HG02571 (cell line): ENCODE measurements at regions not wholly inside any gene's neighbourhood (a gene's known extent, or its start where the extent isn't known, plus 50 kb on each side); places are given as distances from the start of the nearest gene placed in this dataset.
A peak's percentile ranks its signal among the peaks of the same experiment; 100 is the strongest.

Experiments
- ATAC-seq: cut with Tn5 transposase; IDR thresholded peaks from one replicate; pipeline ENCODE4 v1.9.1; 2021; ENCODE audit warnings: mild to moderate bottlenecking, moderate library complexity; ENCODE audit not compliant: unreplicated experiment

GRCh38 chrX:107560041-107560440 lies 68.3 kb upstream of the PRPS1 start:
- ATAC-seq = no peak

GRCh38 chrX:107560980-107561379 lies 67.3 kb upstream of the PRPS1 start:
- ATAC-seq = no peak

- no peak for ATAC-seq
Measured at GRCh38 chrX:107561468-107562215, 66.7 kb upstream of the PRPS1 start.

- ATAC-seq = no peak
Measured at GRCh38 chrX:107562482-107562881, 65.8 kb upstream of the PRPS1 start.

GRCh38 chrX:107563824-107564223 lies 64.5 kb upstream of the PRPS1 start:
- no peak for ATAC-seq

- no peak for ATAC-seq
Measured at GRCh38 chrX:107565015-107565414, 63.3 kb upstream of the PRPS1 start.

GRCh38 chrX:107565931-107566603 lies 62.2 kb upstream of the PRPS1 start:
- ATAC-seq = no peak

GRCh38 chrX:107566604-107567262 lies 61.6 kb upstream of the PRPS1 start:
- ATAC-seq = no peak

- no peak for ATAC-seq
Measured at GRCh38 chrX:107567370-107567769, 60.9 kb upstream of the PRPS1 start.

- no peak for ATAC-seq
Measured at GRCh38 chrX:107571296-107571998, 56.9 kb upstream of the PRPS1 start.

- no peak for ATAC-seq
Measured at GRCh38 chrX:107573016-107573415, 55.3 kb upstream of the PRPS1 start.

GRCh38 chrX:107574054-107574683 lies 54.1 kb upstream of the PRPS1 start:
- no peak for ATAC-seq

GRCh38 chrX:107574711-107575110 lies 53.6 kb upstream of the PRPS1 start:
- no peak for ATAC-seq

GRCh38 chrX:107576392-107576791 lies 51.9 kb upstream of the PRPS1 start:
- no peak for ATAC-seq

- ATAC-seq = peak; percentile 53
Measured at GRCh38 chrX:107576841-107577240, 51.5 kb upstream of the PRPS1 start.

- no peak for ATAC-seq
Measured at GRCh38 chrX:107577933-107578332, 50.4 kb upstream of the PRPS1 start.
